A549 (cell line): ENCODE measurements at regions not wholly inside any gene's neighbourhood (a gene's known extent, or its start where the extent isn't known, plus 50 kb on each side); places are given as distances from the start of the nearest gene placed in this dataset.

Experiments used
- ATAC-seq, 2 experiments: fragments of 200-7000 bp in 1 of 2; fragments of >200 bp in 1 of 2; cut with Nextera tagmentation in 1 of 2; cut with Tn5 transposase in 1 of 2; 3 replicates each; pipeline versions ENCODE4 v1.8.0 to v1.9.1; 2018 to 2020; ENCODE audit warnings: mild to moderate bottlenecking in 1 of 2, moderate library complexity in 1 of 2
- CTCF ChIA-PET: fragments of 300-600 bp; sonication (Branson Sonifier 250); formaldehyde crosslinking; extraction: SDS; loops from one replicate; lab custom pipeline; 2021; ENCODE audit warnings: antibody characterized with exemption, inconsistent platforms; lab: Yijun Ruan, JAX
- POLR2A ChIA-PET: fragments of 350-600 bp; formaldehyde crosslinking; extraction: SDS; loops from one replicate; lab custom pipeline; 2021; ENCODE audit warnings: antibody characterized with exemption, inconsistent platforms; lab: Yijun Ruan, JAX
- DNase-seq, 2 experiments: peaks; one replicate each; pipeline versions ENCODE4 v3.0.0 to v3.0.0-alpha.2; 2011 to 2016; ENCODE audit warnings: low read depth in 1 of 2, low spot score in 1 of 2
- FAIRE-seq: peaks from 2 replicates; lab custom pipeline; 2011; peaks lifted over from hg19 to GRCh38; lab: Jason Lieb, UNC
- H3K27ac ChIP-seq, 2 experiments: fragments of >200 bp; sonication (Bioruptor Twin); formaldehyde crosslinking; 3 replicates each; pipeline ENCODE4 v1.5.1; 2016 to 2017
- H3K4me1 ChIP-seq: fragments of >200 bp; sonication (Bioruptor Twin); formaldehyde crosslinking; 3 replicates; pipeline ENCODE4 v1.6.1; 2016
- H3K4me2 ChIP-seq: fragments of >200 bp; sonication (Bioruptor Twin); formaldehyde crosslinking; 3 replicates; pipeline ENCODE4 v1.6.1; 2016
- H3K4me3 ChIP-seq: fragments of >200 bp; sonication (Bioruptor Twin); formaldehyde crosslinking; 3 replicates; pipeline ENCODE4 v1.5.1; 2016
- H3K9me3 ChIP-seq: fragments of >200 bp; sonication (Bioruptor Twin); formaldehyde crosslinking; 3 replicates; pipeline ENCODE4 v1.6.1; 2016
- CHD2 ChIP-seq: fragments of 150-350 bp; IDR thresholded peaks from 2 replicates; pipeline ENCODE4 v1.6.1; 2014; ENCODE audit warnings: low read length; ENCODE audit not compliant: partially characterized antibody
- CHD4 ChIP-seq: fragments of 200-600 bp; sonication (generic); IDR thresholded peaks from 2 replicates; pipeline ENCODE4 v1.6.1; 2016; ENCODE audit warnings: antibody characterized with exemption, mild to moderate bottlenecking, borderline replicate concordance
- EHF ChIP-seq: fragments of 250-450 bp; sonication (Bioruptor Pico); IDR thresholded peaks from 2 replicates; pipeline ENCODE4 v1.5.0; 2020; ENCODE audit warnings: mild to moderate bottlenecking
- GATA3 ChIP-seq: IDR thresholded peaks from 2 replicates; pipeline ENCODE4 v1.6.1; 2012; ENCODE audit warnings: borderline replicate concordance
- HDAC2 ChIP-seq: fragments of 200-600 bp; sonication (generic); IDR thresholded peaks from 2 replicates; pipeline ENCODE4 v1.6.1; 2016
- HEYL ChIP-seq: fragments of 250-450 bp; sonication (Bioruptor Pico); IDR thresholded peaks from 2 replicates; pipeline ENCODE4 v1.8.0; 2021; ENCODE audit warnings: mild to moderate bottlenecking, moderate library complexity
- MAFK ChIP-seq: fragments of 450-650 bp; IDR thresholded peaks from 2 replicates; pipeline ENCODE4 v1.6.1; 2014; ENCODE audit not compliant: partially characterized antibody
- NFE2L2 ChIP-seq: fragments of 150-350 bp; conservative IDR thresholded peaks from 2 replicates; pipeline ENCODE4 v1.6.1; 2014; ENCODE audit warnings: low read length
- RAD21 ChIP-seq, 2 experiments: fragments of >200 bp in 1 of 2; sonication (Bioruptor Twin) in 1 of 2; formaldehyde crosslinking in 1 of 2; IDR thresholded peaks in 1 of 2; conservative IDR thresholded peaks in 1 of 2; 2 replicates in 1 of 2; 3 replicates in 1 of 2; pipeline ENCODE4 v1.6.1; 2012 to 2018; ENCODE audit warnings: inconsistent platforms in 1 of 2
- RFX5 ChIP-seq: fragments of 450-650 bp; IDR thresholded peaks from 2 replicates; pipeline ENCODE4 v1.7.1; 2014; ENCODE audit warnings: antibody characterized with exemption, mild to moderate bottlenecking, moderate library complexity
- SMC3 ChIP-seq: fragments of >200 bp; sonication (Bioruptor Twin); formaldehyde crosslinking; IDR thresholded peaks from 3 replicates; pipeline ENCODE4 v1.6.1; 2018; ENCODE audit warnings: inconsistent platforms
- TFCP2L1 ChIP-seq: fragments of 250-450 bp; sonication (Bioruptor Pico); IDR thresholded peaks from 2 replicates; pipeline ENCODE4 v1.5.0; 2021; ENCODE audit warnings: mild to moderate bottlenecking
- ZC3H11A ChIP-seq: fragments of 450-650 bp; IDR thresholded peaks from 2 replicates; pipeline ENCODE4 v1.6.1; 2014; ENCODE audit warnings: antibody characterized with exemption, mild to moderate bottlenecking
- WGBS: methylation state at CpG from one replicate; pipeline ENCODE4 v1.1.6; 2017; ENCODE audit errors: missing lambda C conversion rate; 5-methylcytosine and 5-hydroxymethylcytosine counted together
- TF ChIP-seq, protein P1 (sequence below): fragments of >200 bp; sonication (Bioruptor Twin); formaldehyde crosslinking; IDR thresholded peaks from 3 replicates; pipeline ENCODE4 v1.5.1; 2016
- TF ChIP-seq, protein P2 (sequence below): fragments of 200-600 bp; sonication (generic); IDR thresholded peaks from 2 replicates; pipeline ENCODE4 v1.6.1; 2016; ENCODE audit warnings: antibody characterized with exemption, mild to moderate bottlenecking, moderate library complexity
- TF ChIP-seq, protein P3 (sequence below): IDR thresholded peaks from 2 replicates; pipeline ENCODE4 v1.6.1; 2012; ENCODE audit warnings: low read depth, borderline replicate concordance
- TF ChIP-seq, protein P4 (sequence below): IDR thresholded peaks from 2 replicates; pipeline ENCODE4 v1.6.1; 2012

DNA sequence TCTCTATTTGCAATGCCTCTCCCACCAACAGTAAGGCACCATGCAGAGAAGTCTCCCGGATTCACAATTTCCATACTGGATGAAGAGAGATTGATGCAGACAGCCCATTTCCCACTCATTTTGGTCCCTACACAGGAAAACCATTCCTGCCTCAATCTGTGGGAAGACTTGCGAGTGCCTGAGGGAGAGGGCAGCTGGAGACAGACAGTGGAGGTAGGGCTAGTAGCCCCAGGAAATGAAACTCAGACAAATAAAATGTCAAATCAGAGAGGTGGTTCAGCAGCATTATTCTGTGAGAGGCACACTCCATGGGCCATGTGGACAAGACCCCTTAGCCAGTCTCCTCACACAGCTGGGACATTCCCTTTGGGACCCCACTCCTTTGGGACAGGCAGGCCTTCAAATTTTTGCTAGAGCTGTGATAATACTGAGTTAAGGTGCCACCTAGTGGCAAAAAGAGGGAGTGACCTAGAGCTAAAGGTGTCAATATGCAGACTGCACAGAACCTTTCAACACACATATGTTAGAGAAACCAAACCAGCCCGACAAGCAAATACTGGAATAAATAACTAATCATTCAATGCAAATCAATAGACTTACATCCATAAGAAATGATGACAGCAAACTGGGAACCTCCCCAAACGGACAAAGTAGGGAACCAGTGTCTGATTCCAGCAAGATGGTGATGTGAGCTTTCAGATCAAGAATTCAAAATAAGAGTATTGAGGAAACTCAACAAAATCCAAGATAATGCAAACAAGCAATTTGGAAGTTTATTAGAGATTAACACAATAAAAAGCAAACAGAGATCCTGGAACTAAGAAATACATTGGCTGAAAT lies 1865.3 kb upstream of the AGA start:
- DNase-seq (peak; percentile 1 to 13), FAIRE-seq (no peak), ATAC-seq (peak in 1 of 2 experiments; percentile 61; a peak in 2 of 6 replicates)
- no peaks in the 10 kb centered on the region for H3K4me1 ChIP-seq
- POLR2A ChIA-PET: no interaction called here
- 18% methylated on average over 4 of the region's 4 CpGs for WGBS
- no peaks in the 10 kb centered on the region for H3K9me3 ChIP-seq
- no peak overlapping the region for H3K4me2 ChIP-seq
- TF ChIP-seq HDAC2 (no peak), SMC3 (peak; percentile 45; the same call in 2 of the 3 replicates), RAD21 (conservative IDR thresholded peaks at IDR 0.05 in 1 of 2, IDR thresholded peaks at IDR 0.05 in 1 of 2) (peak; percentile 51 to 60)
- TF ChIP-seq, protein P1, sequence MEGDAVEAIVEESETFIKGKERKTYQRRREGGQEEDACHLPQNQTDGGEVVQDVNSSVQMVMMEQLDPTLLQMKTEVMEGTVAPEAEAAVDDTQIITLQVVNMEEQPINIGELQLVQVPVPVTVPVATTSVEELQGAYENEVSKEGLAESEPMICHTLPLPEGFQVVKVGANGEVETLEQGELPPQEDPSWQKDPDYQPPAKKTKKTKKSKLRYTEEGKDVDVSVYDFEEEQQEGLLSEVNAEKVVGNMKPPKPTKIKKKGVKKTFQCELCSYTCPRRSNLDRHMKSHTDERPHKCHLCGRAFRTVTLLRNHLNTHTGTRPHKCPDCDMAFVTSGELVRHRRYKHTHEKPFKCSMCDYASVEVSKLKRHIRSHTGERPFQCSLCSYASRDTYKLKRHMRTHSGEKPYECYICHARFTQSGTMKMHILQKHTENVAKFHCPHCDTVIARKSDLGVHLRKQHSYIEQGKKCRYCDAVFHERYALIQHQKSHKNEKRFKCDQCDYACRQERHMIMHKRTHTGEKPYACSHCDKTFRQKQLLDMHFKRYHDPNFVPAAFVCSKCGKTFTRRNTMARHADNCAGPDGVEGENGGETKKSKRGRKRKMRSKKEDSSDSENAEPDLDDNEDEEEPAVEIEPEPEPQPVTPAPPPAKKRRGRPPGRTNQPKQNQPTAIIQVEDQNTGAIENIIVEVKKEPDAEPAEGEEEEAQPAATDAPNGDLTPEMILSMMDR: peak; percentile 44
- CTCF ChIA-PET: interaction anchor here (0.7 to 1.1 kb wide), 3 partner anchors 9 to 742 kb away, joined by 3 to 4 read pairs (median 3); no protein-coding TSS in a partner anchor
- no peak overlapping the region for H3K4me3 ChIP-seq
- H3K27ac ChIP-seq: no peak overlapping the region

DNA sequence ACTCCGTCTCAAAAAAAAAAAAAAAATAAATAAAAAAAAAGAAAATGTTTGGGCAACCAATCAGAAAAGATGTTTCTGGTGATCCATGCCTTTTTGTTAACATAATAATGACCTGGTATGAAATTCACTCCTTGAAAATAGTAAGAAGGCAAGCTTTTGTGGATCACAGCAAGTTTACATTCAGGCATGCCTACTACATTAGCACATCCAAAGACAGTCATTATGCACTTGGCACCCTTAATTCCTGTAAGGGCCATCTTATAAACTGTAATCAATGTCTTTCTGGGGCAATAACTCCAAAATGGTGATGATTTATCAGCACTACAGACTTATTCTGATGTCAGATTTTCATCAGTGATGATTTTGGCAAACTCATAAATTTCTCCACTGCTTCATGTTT lies 1871.6 kb upstream of the AGA start:
- Histone ChIP-seq H3K9me3 (no peaks in the 10 kb centered on the region), H3K27ac (no peak overlapping the region), H3K4me3 (no peak overlapping the region)
- ChIA-PET CTCF (no interaction called here), POLR2A (no interaction called here)
- DNase-seq: no peak
- WGBS: 50% methylated on average over 1 of the region's 1 CpG
- TF ChIP-seq CHD4: no peak
- TF ChIP-seq, all 56 proteins: peak for 0
- H3K4me2 ChIP-seq: no peak overlapping the region
- no peaks in the 10 kb centered on the region for H3K4me1 ChIP-seq
- ATAC-seq (no peak), FAIRE-seq (no peak)

DNA sequence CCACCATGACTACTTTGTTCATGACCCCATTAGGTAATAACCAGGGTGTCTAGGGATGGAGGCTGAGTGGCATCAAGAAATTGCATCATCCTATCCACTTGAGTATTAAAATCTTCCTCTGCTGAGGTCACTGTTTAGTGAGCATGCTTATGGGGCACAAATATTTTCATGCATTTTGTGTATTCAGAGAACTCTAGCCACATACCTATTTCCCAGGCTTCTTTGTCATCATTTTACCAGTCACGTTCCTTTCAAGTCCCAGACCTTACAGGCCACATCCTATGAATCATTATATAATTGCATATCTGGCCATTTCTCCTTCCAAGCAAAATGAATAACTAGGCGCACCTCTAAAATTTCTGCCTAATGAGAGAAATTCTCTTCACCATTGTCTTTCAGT lies 1882.9 kb upstream of the AGA start:
- TF ChIP-seq CHD2: no peak
- TF ChIP-seq, all 56 proteins: peak for 0
- WGBS: 33% methylated on average over 2 of the region's 2 CpGs
- Histone ChIP-seq H3K4me1 (no peaks in the 10 kb centered on the region), H3K4me2 (no peak overlapping the region), H3K27ac (no peak overlapping the region), H3K4me3 (no peak overlapping the region), H3K9me3 (no peaks in the 10 kb centered on the region)
- ChIA-PET POLR2A (no interaction called here), CTCF (no interaction called here)
- no peak for DNase-seq
- FAIRE-seq: no peak
- no peak for ATAC-seq

DNA sequence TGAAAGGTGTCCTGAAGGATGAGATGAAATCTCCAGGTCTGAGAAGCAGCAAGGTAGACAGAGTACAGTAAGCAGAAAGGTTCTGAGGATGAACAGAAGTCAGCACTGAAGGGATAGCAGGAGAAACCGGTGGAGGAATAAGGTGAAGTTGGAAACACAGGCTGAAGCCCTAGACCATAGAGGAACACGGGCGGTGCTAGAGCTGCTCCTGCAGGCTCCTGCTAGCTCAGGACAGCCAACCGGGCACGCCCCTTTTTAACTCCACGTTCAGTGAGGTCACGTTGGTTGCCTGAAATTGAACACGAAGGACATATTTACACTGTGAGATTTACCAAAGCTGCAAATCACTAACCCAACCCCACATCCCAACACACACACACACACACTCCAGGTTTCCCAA lies 1886.4 kb upstream of the AGA start:
- Histone ChIP-seq H3K4me1 (no peaks in the 10 kb centered on the region), H3K4me2 (no peak overlapping the region), H3K4me3 (no peak overlapping the region), H3K27ac (no peak overlapping the region), H3K9me3 (no peaks in the 10 kb centered on the region)
- no peak; a peak in 1 of 6 replicates for ATAC-seq
- 7% methylated on average over 8 of the region's 8 CpGs for WGBS
- no peak for FAIRE-seq
- ChIA-PET POLR2A (no interaction called here), CTCF (no interaction called here)
- no peak for DNase-seq
- TF ChIP-seq, protein P2, sequence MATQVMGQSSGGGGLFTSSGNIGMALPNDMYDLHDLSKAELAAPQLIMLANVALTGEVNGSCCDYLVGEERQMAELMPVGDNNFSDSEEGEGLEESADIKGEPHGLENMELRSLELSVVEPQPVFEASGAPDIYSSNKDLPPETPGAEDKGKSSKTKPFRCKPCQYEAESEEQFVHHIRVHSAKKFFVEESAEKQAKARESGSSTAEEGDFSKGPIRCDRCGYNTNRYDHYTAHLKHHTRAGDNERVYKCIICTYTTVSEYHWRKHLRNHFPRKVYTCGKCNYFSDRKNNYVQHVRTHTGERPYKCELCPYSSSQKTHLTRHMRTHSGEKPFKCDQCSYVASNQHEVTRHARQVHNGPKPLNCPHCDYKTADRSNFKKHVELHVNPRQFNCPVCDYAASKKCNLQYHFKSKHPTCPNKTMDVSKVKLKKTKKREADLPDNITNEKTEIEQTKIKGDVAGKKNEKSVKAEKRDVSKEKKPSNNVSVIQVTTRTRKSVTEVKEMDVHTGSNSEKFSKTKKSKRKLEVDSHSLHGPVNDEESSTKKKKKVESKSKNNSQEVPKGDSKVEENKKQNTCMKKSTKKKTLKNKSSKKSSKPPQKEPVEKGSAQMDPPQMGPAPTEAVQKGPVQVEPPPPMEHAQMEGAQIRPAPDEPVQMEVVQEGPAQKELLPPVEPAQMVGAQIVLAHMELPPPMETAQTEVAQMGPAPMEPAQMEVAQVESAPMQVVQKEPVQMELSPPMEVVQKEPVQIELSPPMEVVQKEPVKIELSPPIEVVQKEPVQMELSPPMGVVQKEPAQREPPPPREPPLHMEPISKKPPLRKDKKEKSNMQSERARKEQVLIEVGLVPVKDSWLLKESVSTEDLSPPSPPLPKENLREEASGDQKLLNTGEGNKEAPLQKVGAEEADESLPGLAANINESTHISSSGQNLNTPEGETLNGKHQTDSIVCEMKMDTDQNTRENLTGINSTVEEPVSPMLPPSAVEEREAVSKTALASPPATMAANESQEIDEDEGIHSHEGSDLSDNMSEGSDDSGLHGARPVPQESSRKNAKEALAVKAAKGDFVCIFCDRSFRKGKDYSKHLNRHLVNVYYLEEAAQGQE: no peak
- TF ChIP-seq EHF (CRISPR knock-in tag) (no peak), ZC3H11A (no peak), GATA3 (no peak), RFX5 (no peak), CHD4 (no peak), TFCP2L1 (no peak), HEYL (no peak), NFE2L2 (no peak), MAFK (no peak)
- TF ChIP-seq, protein P3, sequence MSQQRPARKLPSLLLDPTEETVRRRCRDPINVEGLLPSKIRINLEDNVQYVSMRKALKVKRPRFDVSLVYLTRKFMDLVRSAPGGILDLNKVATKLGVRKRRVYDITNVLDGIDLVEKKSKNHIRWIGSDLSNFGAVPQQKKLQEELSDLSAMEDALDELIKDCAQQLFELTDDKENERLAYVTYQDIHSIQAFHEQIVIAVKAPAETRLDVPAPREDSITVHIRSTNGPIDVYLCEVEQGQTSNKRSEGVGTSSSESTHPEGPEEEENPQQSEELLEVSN: no peak
- TF ChIP-seq, protein P4, sequence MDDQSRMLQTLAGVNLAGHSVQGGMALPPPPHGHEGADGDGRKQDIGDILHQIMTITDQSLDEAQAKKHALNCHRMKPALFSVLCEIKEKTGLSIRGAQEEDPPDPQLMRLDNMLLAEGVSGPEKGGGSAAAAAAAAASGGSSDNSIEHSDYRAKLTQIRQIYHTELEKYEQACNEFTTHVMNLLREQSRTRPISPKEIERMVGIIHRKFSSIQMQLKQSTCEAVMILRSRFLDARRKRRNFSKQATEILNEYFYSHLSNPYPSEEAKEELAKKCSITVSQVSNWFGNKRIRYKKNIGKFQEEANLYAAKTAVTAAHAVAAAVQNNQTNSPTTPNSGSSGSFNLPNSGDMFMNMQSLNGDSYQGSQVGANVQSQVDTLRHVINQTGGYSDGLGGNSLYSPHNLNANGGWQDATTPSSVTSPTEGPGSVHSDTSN: no peak
- TF ChIP-seq, protein P1: no peak
